H9 (cell line): ENCODE measurements at regions not wholly inside any gene's neighbourhood (a gene's known extent, or its start where the extent isn't known, plus 50 kb on each side); places are given as distances from the start of the nearest gene placed in this dataset.

Source experiments
- DNase-seq: peaks from one replicate; pipeline ENCODE4 v3.0.0-alpha.2; 2017
- H2AFZ ChIP-seq: one replicate; pipeline ENCODE4 v1.6.1; 2013; ENCODE audit warnings: mild to moderate bottlenecking, low read length, control low read depth, moderate library complexity
- H2AK5ac ChIP-seq: 2 replicates; pipeline ENCODE4 v1.6.1; 2013; ENCODE audit warnings: low read length, control low read depth, mixed read lengths; ENCODE audit not compliant: insufficient read length
- H2BK120ac ChIP-seq: one replicate; pipeline ENCODE4 v1.6.1; 2013; ENCODE audit warnings: low read depth, mild to moderate bottlenecking, low read length, control low read depth, inconsistent platforms; ENCODE audit not compliant: poor library complexity, severe bottlenecking
- H2BK12ac ChIP-seq: 2 replicates; pipeline ENCODE4 v1.6.1; 2013; ENCODE audit warnings: low read length, control low read depth, mixed read lengths, low read depth; ENCODE audit not compliant: insufficient read length
- H2BK15ac ChIP-seq: 2 replicates; pipeline ENCODE4 v1.6.1; 2013; ENCODE audit warnings: low read depth, low read length, control low read depth
- H2BK20ac ChIP-seq: one replicate; pipeline ENCODE4 v1.6.1; 2013; ENCODE audit warnings: low read depth, mild to moderate bottlenecking, low read length, control low read depth, inconsistent platforms; ENCODE audit not compliant: poor library complexity, severe bottlenecking
- H2BK5ac ChIP-seq: 2 replicates; pipeline ENCODE4 v1.6.1; 2013; ENCODE audit warnings: low read length, control low read depth, mixed read lengths; ENCODE audit not compliant: insufficient read length
- H3K14ac ChIP-seq: 2 replicates; pipeline ENCODE4 v1.6.1; 2013; ENCODE audit warnings: low read length, control low read depth; ENCODE audit not compliant: insufficient read depth
- H3K18ac ChIP-seq: 2 replicates; pipeline ENCODE4 v1.6.1; 2013; ENCODE audit warnings: low read depth, mild to moderate bottlenecking, mixed read lengths, low read length, control low read depth; ENCODE audit not compliant: insufficient read length
- H3K23ac ChIP-seq: 2 replicates; pipeline ENCODE4 v1.6.1; 2013; ENCODE audit warnings: low read length, control low read depth, mixed read lengths, low read depth; ENCODE audit not compliant: insufficient read length
- H3K23me2 ChIP-seq: 2 replicates; pipeline ENCODE4 v1.6.1; 2013; ENCODE audit warnings: low read depth, mild to moderate bottlenecking, mixed read lengths, low read length, control low read depth; ENCODE audit not compliant: insufficient read length, poor library complexity, severe bottlenecking
- H3K27ac ChIP-seq: 2 replicates; pipeline ENCODE4 v1.5.1; 2013; ENCODE audit warnings: low read length, control low read depth, mixed read lengths, low read depth; ENCODE audit not compliant: insufficient read length
- H3K27me3 ChIP-seq: 2 replicates; pipeline ENCODE4 v1.6.1; 2013; ENCODE audit warnings: low read length, control low read depth, inconsistent platforms; ENCODE audit not compliant: insufficient read depth
- H3K4ac ChIP-seq: 2 replicates; pipeline ENCODE4 v1.6.1; 2013; ENCODE audit warnings: low read depth, mild to moderate bottlenecking, control low read depth, inconsistent platforms, low read length, moderate library complexity
- H3K4me1 ChIP-seq: 2 replicates; pipeline ENCODE4 v1.6.1; 2013; ENCODE audit warnings: low read length, control low read depth, inconsistent platforms; ENCODE audit not compliant: insufficient read depth
- H3K4me2 ChIP-seq: 2 replicates; pipeline ENCODE4 v1.6.1; 2013; ENCODE audit warnings: low read length, control low read depth, mixed read lengths; ENCODE audit not compliant: insufficient read length, insufficient read depth
- H3K56ac ChIP-seq: 2 replicates; pipeline ENCODE4 v1.6.1; 2013; ENCODE audit warnings: low read depth, mild to moderate bottlenecking, mixed read lengths, low read length, control low read depth; ENCODE audit not compliant: insufficient read length
- H3K79me1 ChIP-seq: 2 replicates; pipeline ENCODE4 v1.6.1; 2013; ENCODE audit warnings: low read depth, mild to moderate bottlenecking, moderate library complexity, low read length, control low read depth, inconsistent platforms; ENCODE audit not compliant: insufficient read depth, poor library complexity, severe bottlenecking
- H3K79me2 ChIP-seq: 2 replicates; pipeline ENCODE4 v1.6.1; 2013; ENCODE audit warnings: low read length, control low read depth, inconsistent platforms; ENCODE audit not compliant: insufficient read depth
- H3K9ac ChIP-seq: 2 replicates; pipeline ENCODE4 v1.6.1; 2013; ENCODE audit warnings: low read length, control low read depth, mixed read lengths; ENCODE audit not compliant: insufficient read length; ENCODE audit errors: extremely low read depth
- H3K9me3 ChIP-seq: one replicate; pipeline ENCODE4 v1.6.1; 2013; ENCODE audit warnings: low read depth, low read length, inconsistent platforms; ENCODE audit not compliant: control insufficient read depth
- H3T11ph ChIP-seq: one replicate; pipeline ENCODE4 v1.6.1; 2013; ENCODE audit warnings: mild to moderate bottlenecking, low read length, control low read depth, inconsistent platforms
- H4K20me1 ChIP-seq: one replicate; pipeline ENCODE4 v1.6.1; 2013; ENCODE audit not compliant: control insufficient read depth, insufficient read length, insufficient read depth
- H4K5ac ChIP-seq: 2 replicates; pipeline ENCODE4 v1.6.1; 2013; ENCODE audit warnings: low read depth, mild to moderate bottlenecking, mixed read lengths, low read length, control low read depth; ENCODE audit not compliant: insufficient read length
- H4K8ac ChIP-seq: replicated peaks from 2 replicates; pipeline ENCODE4 v1.6.1; 2013; ENCODE audit warnings: low read length, control low read depth, mixed read lengths, low read depth; ENCODE audit not compliant: insufficient read length
- H4K91ac ChIP-seq: 2 replicates; pipeline ENCODE4 v1.6.1; 2013; ENCODE audit warnings: low read depth, mild to moderate bottlenecking, moderate library complexity, mixed read lengths, low read length, control low read depth; ENCODE audit not compliant: insufficient read length
- H3K27ac Mint-ChIP-seq, 3 experiments: 2 replicates in 2 of 3; 3 replicates in 1 of 3; pipeline ENCODE4 v1.8.0; 2020 to 2021; ENCODE audit warnings: mixed read lengths in 3 of 3, mild to moderate bottlenecking in 1 of 3, moderate library complexity in 1 of 3
- H3K27me3 Mint-ChIP-seq: 2 replicates; pipeline ENCODE4 v1.8.0; 2021; ENCODE audit warnings: low read depth, mild to moderate bottlenecking, moderate library complexity, mixed read lengths
- H3K36me3 Mint-ChIP-seq, 3 experiments: 2 replicates in 2 of 3; 3 replicates in 1 of 3; pipeline ENCODE4 v1.8.0; 2020 to 2021; ENCODE audit warnings: low read depth in 3 of 3, mixed read lengths in 3 of 3; ENCODE audit not compliant: insufficient read depth in 1 of 3
- H3K4me1 Mint-ChIP-seq, 2 experiments: 2 replicates each; pipeline ENCODE4 v1.8.0; 2020; ENCODE audit warnings: mixed read lengths in 2 of 2
- H3K4me3 Mint-ChIP-seq, 2 experiments: 2 replicates in 1 of 2; 3 replicates in 1 of 2; pipeline ENCODE4 v1.8.0; 2020 to 2021; ENCODE audit warnings: mild to moderate bottlenecking in 2 of 2, mixed read lengths in 2 of 2, moderate library complexity in 1 of 2
- H3K9me3 Mint-ChIP-seq, 2 experiments: 2 replicates in 1 of 2; 3 replicates in 1 of 2; pipeline ENCODE4 v1.8.0; 2020; ENCODE audit warnings: mild to moderate bottlenecking in 2 of 2, mixed read lengths in 2 of 2, moderate library complexity in 1 of 2
- CTCF ChIP-seq: fragments of 200-600 bp; sonication (generic); conservative IDR thresholded peaks from 3 replicates; pipeline ENCODE4 v1.8.0; 2021; ENCODE audit warnings: antibody characterized with exemption, mild to moderate bottlenecking

- H3K23me2 ChIP-seq: no peaks in the 10 kb centered on the region
- no peak overlapping the region for H2BK15ac ChIP-seq
- H3K4ac ChIP-seq: no peak overlapping the region
- no peak overlapping the region for H3K14ac ChIP-seq
- no peaks in the 10 kb centered on the region for H3K9me3 ChIP-seq
- Mint-ChIP-seq H3K9me3 (no peaks in the 10 kb centered on the region), H3K4me3 (no peak overlapping the region), H3K27me3 (no peaks in the 10 kb centered on the region), H3K4me1 (peaks cover 10 to 19% of the 10 kb centered on the region in 2 experiments), H3K36me3 (no peaks in the 10 kb centered on the region), H3K27ac (no peak overlapping the region)
- no peak overlapping the region for H2AK5ac ChIP-seq
- no peak overlapping the region for H2BK120ac ChIP-seq
- TF ChIP-seq CTCF: no peak
- no peak overlapping the region for H2BK5ac ChIP-seq
- DNase-seq: no peak
- no peaks in the 10 kb centered on the region for H3K79me1 ChIP-seq
- no peak overlapping the region for H4K91ac ChIP-seq
- H4K20me1 ChIP-seq: no peaks in the 10 kb centered on the region
- no peak overlapping the region for H4K5ac ChIP-seq
- H2BK20ac ChIP-seq: no peak overlapping the region
- H3K4me1 ChIP-seq: no peaks in the 10 kb centered on the region
- H3K4me2 ChIP-seq: no peak overlapping the region
- no peak overlapping the region for H3T11ph ChIP-seq
- no peak overlapping the region for H3K18ac ChIP-seq
- H2AFZ ChIP-seq: no peak overlapping the region
- no peak overlapping the region for H3K23ac ChIP-seq
- H3K56ac ChIP-seq: no peak overlapping the region
- no peak overlapping the region for H4K8ac ChIP-seq
- H3K9ac ChIP-seq: no peak overlapping the region
- no peaks in the 10 kb centered on the region for H3K27me3 ChIP-seq
- H2BK12ac ChIP-seq: no peak overlapping the region
- H3K27ac ChIP-seq: no peak overlapping the region
- no peaks in the 10 kb centered on the region for H3K79me2 ChIP-seq
These were observed 716.7 kb upstream of the GCFC2 start for GRCh38 chr2:76427452-76427851.
